GM13976 (cell line): ENCODE measurements at regions not wholly inside any gene's neighbourhood (a gene's known extent, or its start where the extent isn't known, plus 50 kb on each side); places are given as distances from the start of the nearest gene placed in this dataset.
A peak's percentile ranks its signal among the peaks of the same experiment; 100 is the strongest.
"Not testable (repeated sequence)": the region's sequence is repeated elsewhere in the genome, so short reads cannot be mapped to it uniquely, and the experiment has no call there.

Experiments used
- DNase-seq: peaks from one replicate; pipeline ENCODE4 v3.0.0; 2012; ENCODE audit warnings: low spot score
- CTCF ChIP-seq: IDR thresholded peaks from 2 replicates; pipeline ENCODE4 v1.5.1; 2012; ENCODE audit warnings: borderline replicate concordance, mild to moderate bottlenecking; ENCODE audit not compliant: insufficient read depth; ENCODE audit errors: extremely low read depth, missing control alignments, control extremely low read depth
- in situ Hi-C: fragments of 300-500 bp; cut with MboI; formaldehyde crosslinking; loops from one replicate; pipeline ENCODE4 v1.12.0; 2022; ENCODE audit warnings: low sequenced_read_pairs, mixed read lengths, inconsistent platforms; ENCODE audit not compliant: unreplicated experiment

DNA sequence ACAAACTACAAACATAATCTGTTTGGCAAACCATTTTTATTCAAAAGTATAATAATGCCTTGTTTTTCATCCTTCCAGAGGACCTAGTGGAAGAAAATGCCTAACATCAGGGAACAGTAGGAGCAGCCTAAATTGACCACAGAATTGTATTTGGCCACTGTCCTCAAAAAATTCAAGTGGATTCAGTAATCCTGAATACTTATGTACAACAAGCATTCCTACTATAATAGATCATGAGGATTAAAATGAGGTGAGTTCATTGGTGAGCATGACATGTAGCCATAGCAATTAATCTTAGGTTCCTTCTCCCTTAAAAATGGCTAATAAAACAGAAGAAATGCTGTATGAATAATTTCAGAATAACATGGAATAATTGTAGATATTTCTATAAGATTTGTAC is 209.3 kb downstream of the DAD1 start:
- no peak for DNase-seq
- in situ Hi-C loops, result loop anchor here (5.0 to 10.0 kb wide), 2 partner anchors 62 to 475 kb away; no protein-coding TSS in a partner anchor
- no peak for TF ChIP-seq CTCF

GRCh38 chr14:22378181-22378580 is 210.8 kb downstream of the DAD1 start:
- TF ChIP-seq CTCF, result no peak
- in situ Hi-C loops, result no loop called here
- no peak for DNase-seq

- TF ChIP-seq CTCF, result peak; percentile 55
- in situ Hi-C loops, result no loop called here
- no peak for DNase-seq
These were observed 213.6 kb downstream of the DAD1 start for GRCh38 chr14:22375321-22375930.

DNA sequence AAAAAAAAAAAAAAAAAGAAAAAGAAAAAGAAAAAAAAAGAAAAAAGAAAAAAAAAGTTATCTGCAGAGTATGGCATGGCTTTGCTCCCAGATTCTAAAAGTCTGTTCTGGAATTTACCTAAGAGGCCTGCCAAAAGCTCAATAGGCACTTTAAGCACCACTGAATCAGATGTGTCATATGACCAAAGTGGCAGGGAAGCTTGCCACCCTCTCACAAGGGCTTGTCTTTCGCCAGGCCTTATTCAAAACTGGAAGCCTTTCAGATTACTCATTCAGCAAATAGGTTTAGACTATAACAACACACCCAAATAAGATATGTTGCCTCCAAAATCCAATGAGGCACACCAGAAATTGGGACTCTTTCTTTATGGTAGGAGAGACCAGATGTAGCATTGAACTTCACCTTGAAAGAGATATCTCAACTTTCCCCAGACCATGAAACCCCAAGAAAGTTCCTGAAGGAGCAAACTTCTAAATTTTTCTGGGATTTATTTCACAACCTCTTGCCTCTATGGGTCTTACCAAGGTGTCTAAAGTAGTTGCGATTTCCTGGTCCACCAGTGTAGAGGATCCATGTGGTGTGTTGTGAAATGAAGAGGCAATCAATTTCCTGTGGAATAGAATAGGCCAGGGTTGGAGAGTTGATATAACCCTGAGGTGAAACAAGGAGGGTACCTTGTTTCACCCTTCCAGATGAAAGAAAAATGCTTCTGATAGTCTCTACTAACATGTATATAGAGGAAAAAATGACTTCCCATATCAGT is 218.8 kb downstream of the DAD1 start:
- in situ Hi-C loops, result no loop called here
- TF ChIP-seq CTCF, result no peak
- DNase-seq, result no peak

GRCh38 chr14:22358726-22359125 is 230.3 kb downstream of the DAD1 start:
- in situ Hi-C loops, result no loop called here
- no peak for DNase-seq
- TF ChIP-seq CTCF, result no peak

- DNase-seq, in situ Hi-C loops: not testable (repeated sequence)
These were observed 239.7 kb downstream of the DAD1 start for GRCh38 chr14:22349281-22349680.

- TF ChIP-seq CTCF, result no peak
- no peak for DNase-seq
- in situ Hi-C loops, result no loop called here
These were observed 244.4 kb downstream of the DAD1 start for GRCh38 chr14:22344673-22345072.

- DNase-seq, in situ Hi-C loops: not testable (repeated sequence)
These were observed 244.8 kb downstream of the DAD1 start for GRCh38 chr14:22344209-22344608.
